ENCODE measurements at regions not wholly inside any gene's neighbourhood (a gene's known extent, or its start where the extent isn't known, plus 50 kb on each side); places are given as distances from the start of the nearest gene placed in this dataset.
"Not testable (repeated sequence)": the region's sequence is repeated elsewhere in the genome, so short reads cannot be mapped to it uniquely, and the experiment has no call there.

GRCh38 chr9:28502741-28503140 lies 929.5 kb upstream of the C9orf72 start:
- DNase-seq, result no peak

- DNase-seq, result no peak
Measured at GRCh38 chr9:28503573-28503972, 930.3 kb upstream of the C9orf72 start.

- DNase-seq, result no peak
Measured at GRCh38 chr9:28518439-28518838, 945.2 kb upstream of the C9orf72 start.

- DNase-seq, result not testable (repeated sequence)
Measured at GRCh38 chr9:28524309-28524708, 951.0 kb upstream of the C9orf72 start.

DNA sequence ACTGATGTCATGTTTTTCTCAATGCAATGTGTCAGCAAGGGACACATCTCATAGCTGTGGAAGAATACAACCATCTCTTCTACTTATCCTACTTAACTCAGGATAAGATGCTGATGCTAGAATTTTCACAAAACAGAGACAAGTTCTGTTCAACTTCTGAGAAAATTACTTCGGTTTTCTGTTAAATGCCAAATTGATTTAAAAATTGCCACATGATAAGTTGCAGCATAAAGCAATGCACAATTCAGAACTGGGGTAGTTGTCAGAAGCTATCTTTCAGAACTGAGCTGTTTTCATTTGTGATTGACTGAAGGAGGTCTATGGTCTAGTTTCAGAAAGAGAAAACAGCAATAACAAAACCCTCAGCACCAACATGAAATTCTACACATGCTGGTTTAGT lies 954.8 kb upstream of the C9orf72 start:
- no peak for DNase-seq

- DNase-seq, result no peak
Measured at GRCh38 chr9:28538132-28538531, 964.9 kb upstream of the C9orf72 start.

GRCh38 chr9:28539434-28540070 lies 966.3 kb upstream of the C9orf72 start:
- no peak for DNase-seq

DNA sequence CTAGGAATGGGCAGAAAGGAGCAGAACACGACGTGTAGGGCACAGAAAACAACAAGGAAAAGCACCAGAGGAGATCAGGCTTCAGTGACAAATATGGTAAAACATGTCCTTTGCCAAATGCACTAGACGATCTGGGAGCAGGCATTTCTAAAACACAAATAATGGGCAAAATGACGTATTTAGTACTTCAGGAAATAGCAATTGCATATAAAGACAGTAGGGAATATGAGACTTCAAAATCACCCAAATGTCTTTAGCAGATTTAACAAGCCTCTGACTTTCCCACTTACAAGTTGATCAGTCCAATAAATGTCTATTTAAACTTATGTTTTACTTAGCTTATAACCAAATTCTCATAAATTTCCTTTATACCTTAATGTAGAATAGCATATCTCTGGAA lies 969.6 kb upstream of the C9orf72 start:
- DNase-seq, result no peak

GRCh38 chr9:28547527-28547926 lies 974.2 kb upstream of the C9orf72 start:
- DNase-seq, result no peak

GRCh38 chr9:28563291-28563934 lies 990.1 kb upstream of the C9orf72 start:
- no peak for DNase-seq

- no peak for DNase-seq
Measured at GRCh38 chr9:28583832-28584231, 1010.6 kb upstream of the C9orf72 start.

- no peak for DNase-seq
Measured at GRCh38 chr9:28584542-28584941, 1011.3 kb upstream of the C9orf72 start.

GRCh38 chr9:28587052-28587451 lies 1013.8 kb upstream of the C9orf72 start:
- no peak for DNase-seq

DNA sequence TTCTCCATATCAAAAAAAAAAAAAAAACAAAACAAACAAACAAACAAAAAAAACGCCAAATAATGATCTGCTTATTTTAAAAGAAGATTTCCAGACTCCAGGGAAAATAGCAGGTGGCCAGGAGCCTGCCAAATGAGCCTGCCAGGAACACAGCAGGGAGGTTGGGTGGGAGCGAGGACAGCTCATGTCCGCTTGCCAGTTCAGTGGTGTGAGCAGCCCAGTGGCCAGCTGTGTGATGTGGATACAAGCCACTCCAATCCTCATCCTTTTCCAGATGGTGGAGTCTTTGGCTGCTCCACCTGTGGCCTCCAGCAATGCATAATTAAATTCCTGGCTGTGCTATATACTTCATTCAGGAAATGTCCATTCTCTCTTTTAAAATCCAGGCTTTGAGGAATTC lies 1025.1 kb upstream of the C9orf72 start:
- no peak for DNase-seq

DNA sequence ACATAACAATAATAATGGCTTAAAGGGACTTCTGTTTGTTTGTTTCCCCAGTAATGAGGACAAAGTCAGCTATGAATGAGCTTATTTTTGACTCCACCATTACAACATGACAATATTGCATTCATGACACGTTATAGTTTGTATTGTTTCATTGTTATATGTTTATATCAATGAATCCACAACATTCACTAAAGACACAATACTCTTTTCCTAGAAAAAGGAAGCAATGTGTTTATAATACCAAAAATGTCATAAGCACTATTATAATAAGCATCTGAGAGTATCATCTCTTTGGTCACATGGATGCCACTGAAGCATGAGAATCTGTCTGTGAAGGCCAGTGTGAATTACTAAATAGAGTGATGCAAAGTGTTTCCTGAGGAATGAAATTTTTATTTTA lies 1026.9 kb upstream of the C9orf72 start:
- no peak for DNase-seq

DNA sequence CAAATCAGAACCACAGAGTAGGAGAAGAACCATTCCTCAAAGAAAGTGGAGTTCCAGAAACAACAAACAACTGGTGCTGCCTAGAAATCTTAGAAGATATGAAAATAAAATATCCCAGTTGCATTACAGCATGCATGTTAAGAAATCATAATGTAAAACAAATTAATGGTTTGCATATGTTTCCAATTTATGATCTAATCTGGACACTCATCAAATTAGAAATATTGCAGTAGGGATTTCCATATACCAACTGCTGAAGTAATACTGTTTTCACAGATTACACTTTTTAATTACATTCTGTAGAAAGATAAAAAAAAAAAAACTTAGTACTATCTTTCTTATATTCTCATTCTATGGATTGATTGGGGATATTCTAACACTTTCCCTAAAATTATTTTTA lies 1034.6 kb upstream of the C9orf72 start:
- DNase-seq, result no peak

- DNase-seq, result no peak
Measured at GRCh38 chr9:28610339-28610738, 1037.1 kb upstream of the C9orf72 start.

GRCh38 chr9:28616310-28616709 lies 1043.0 kb upstream of the C9orf72 start:
- no peak for DNase-seq

DNA sequence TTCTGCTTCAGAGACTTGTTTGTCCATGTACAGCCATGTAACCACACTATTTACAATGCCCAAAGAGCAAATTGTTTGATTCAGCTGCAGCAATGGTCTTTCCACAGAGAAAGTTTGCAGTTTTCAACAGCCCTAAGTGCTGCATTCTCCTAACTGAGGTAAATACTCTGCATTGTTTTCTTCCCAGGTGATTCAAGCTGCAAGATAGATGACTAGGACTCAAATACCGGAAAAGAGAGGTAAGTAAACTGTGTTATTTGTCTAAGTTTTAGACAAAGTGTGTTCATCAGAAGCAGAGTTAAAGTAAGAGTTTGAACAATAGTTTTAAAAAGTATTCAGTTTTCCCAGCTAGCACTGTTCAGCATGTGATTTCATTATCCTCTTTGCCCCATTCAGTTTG lies 1046.7 kb upstream of the C9orf72 start:
- DNase-seq, result no peak

GRCh38 chr9:28620661-28621060 lies 1047.4 kb upstream of the C9orf72 start:
- DNase-seq, result no peak

DNA sequence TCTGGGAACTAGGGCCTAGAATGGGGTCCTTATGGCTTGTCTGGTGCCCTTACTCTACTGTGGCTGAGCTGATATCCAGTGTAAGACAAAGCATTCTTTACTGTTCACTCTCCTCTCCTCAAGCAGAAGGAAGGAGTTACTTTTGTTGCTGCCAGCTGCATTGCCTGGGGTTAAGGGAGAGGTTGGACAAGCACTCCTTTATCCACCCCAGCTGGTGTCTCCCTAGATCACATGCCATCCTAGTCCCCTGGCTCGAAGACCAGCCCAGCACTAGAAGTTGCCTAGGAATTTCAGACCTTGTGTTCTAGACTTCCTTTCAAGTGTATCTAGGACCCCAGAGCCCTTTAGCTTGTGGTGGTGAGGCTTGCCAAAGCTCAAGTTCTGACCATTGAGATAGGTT lies 1051.5 kb upstream of the C9orf72 start:
- no peak for DNase-seq

DNA sequence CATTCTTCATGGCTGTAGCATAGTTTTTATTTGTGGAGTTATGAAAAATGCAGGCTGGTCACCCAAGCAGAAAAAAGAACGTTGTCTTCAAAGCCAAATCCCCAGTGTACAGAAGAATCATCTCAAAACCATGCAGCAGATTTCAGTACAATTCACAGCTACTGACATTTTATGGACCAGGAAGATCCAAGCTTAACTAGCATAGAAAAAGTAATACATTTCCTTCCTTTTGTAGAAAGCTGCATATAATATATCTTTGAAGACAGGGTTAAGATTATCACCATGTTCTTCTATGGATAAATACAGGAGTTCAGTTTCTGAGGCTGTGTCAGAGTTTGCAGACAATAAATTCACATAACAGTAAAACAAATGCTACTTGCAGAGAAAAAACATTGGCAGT lies 1054.8 kb upstream of the C9orf72 start:
- no peak for DNase-seq

DNA sequence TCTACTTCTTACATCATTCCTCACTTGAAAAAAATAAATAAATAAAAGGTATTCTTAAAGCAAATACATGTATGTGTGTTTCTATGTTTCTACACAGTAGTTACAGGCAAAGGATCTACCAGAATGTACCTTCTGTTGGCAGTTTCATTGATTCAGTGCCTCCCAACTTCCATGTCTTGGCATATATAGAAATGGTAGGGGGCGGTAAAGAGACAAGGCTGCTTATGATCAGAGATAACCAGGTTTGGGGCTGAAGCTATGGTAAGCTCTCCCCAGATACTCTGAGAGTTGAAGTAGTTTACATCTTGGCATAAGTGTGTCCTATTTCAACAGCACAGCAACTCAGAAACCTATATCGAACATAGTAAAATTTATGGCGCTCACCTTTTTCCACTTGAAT lies 1075.4 kb upstream of the C9orf72 start:
- DNase-seq, result no peak

- no peak for DNase-seq
Measured at GRCh38 chr9:28650327-28650726, 1077.0 kb upstream of the C9orf72 start.

GRCh38 chr9:28651050-28651722 lies 1077.9 kb upstream of the C9orf72 start:
- DNase-seq, result no peak
